ENCODE measurements at regions not wholly inside any gene's neighbourhood (a gene's known extent, or its start where the extent isn't known, plus 50 kb on each side); places are given as distances from the start of the nearest gene placed in this dataset.

GRCh38 chr2:171253900-171254650 lies 93.4 kb upstream of the TLK1 start:
- Histone ChIP-seq H3K9me3 (ENCODE audit: control insufficient read depth, insufficient read depth, low read length) (no peaks in the 10 kb centered on the region), H3K27ac (ENCODE audit: low read length) (no peak overlapping the region), H3K36me3 (ENCODE audit: control insufficient read depth, insufficient read depth, low read length) (no peaks in the 10 kb centered on the region), H3K4me3 (ENCODE audit: low read length) (no peak overlapping the region), H3K27me3 (ENCODE audit: control insufficient read depth, insufficient read depth, low read length) (no peaks in the 10 kb centered on the region), H3K4me1 (ENCODE audit: control insufficient read depth, insufficient read depth, low read length) (no peaks in the 10 kb centered on the region)
- Mint-ChIP-seq H3K4me3 (no peak overlapping the region), H3K27me3 (ENCODE audit: low read depth in 2 of 2) (peaks cover 0 to 3% of the 10 kb centered on the region in 2 donors), H3K9me3 (no peaks in the 10 kb centered on the region), H3K27ac (no peak overlapping the region), H3K36me3 (no peaks in the 10 kb centered on the region), H3K4me1 (no peaks in the 10 kb centered on the region)
- no peak for TF ChIP-seq CTCF (IDR thresholded peaks at IDR 0.05)
- DNase-seq (no peak), ATAC-seq (no peak)
- intact Hi-C loops (cut with micrococcal nuclease): no loop called here
- 100% methylated on average over 2 of the region's 2 CpGs for WGBS (ENCODE audit: insufficient coverage)

- ATAC-seq: no peak
- H3K9me3 Mint-ChIP-seq: no peaks in the 10 kb centered on the region
Observed at GRCh38 chr2:171253279-171253678, 92.6 kb upstream of the TLK1 start.

GRCh38 chr2:171249689-171250088 lies 89.0 kb upstream of the TLK1 start:
- H3K27me3 ChIP-seq (ENCODE audit: control insufficient read depth, insufficient read depth, low read length): no peaks in the 10 kb centered on the region
- H3K4me1 ChIP-seq (ENCODE audit: control insufficient read depth, insufficient read depth, low read length): peaks cover 7% of the 10 kb centered on the region
- H3K27ac Mint-ChIP-seq: no peak overlapping the region
- WGBS (ENCODE audit: insufficient coverage): 95% methylated on average over 1 of the region's 1 CpG
- intact Hi-C loops (cut with micrococcal nuclease): loop anchor here (10.0 kb wide), 1 partner anchor 275 kb away; no protein-coding TSS in a partner anchor
- peaks cover 4% of the 10 kb centered on the region for H3K9me3 ChIP-seq (ENCODE audit: control insufficient read depth, insufficient read depth, low read length)
- no peak for ATAC-seq
- H3K36me3 Mint-ChIP-seq: no peaks in the 10 kb centered on the region
- no peak overlapping the region for H3K4me3 ChIP-seq (ENCODE audit: low read length)
- no peaks in the 10 kb centered on the region for H3K36me3 ChIP-seq (ENCODE audit: control insufficient read depth, insufficient read depth, low read length)
- no peak for TF ChIP-seq CTCF (IDR thresholded peaks at IDR 0.05)
- peaks cover 0 to 3% of the 10 kb centered on the region in 2 donors for H3K27me3 Mint-ChIP-seq (ENCODE audit: low read depth in 2 of 2)
- no peak for DNase-seq
- H3K4me1 Mint-ChIP-seq: peaks cover 5 to 8% of the 10 kb centered on the region in 2 donors
- no peak overlapping the region for H3K27ac ChIP-seq (ENCODE audit: low read length)
- no peak overlapping the region for H3K4me3 Mint-ChIP-seq
- H3K9me3 Mint-ChIP-seq: no peaks in the 10 kb centered on the region

More at GRCh38 chr2:171253279-171253678, 92.6 kb upstream of the TLK1 start:
- Histone ChIP-seq H3K4me1 (ENCODE audit: control insufficient read depth, insufficient read depth, low read length) (peaks cover 5% of the 10 kb centered on the region), H3K9me3 (ENCODE audit: control insufficient read depth, insufficient read depth, low read length) (no peaks in the 10 kb centered on the region), H3K27me3 (ENCODE audit: control insufficient read depth, insufficient read depth, low read length) (no peaks in the 10 kb centered on the region), H3K27ac (ENCODE audit: low read length) (no peak overlapping the region), H3K4me3 (ENCODE audit: low read length) (no peak overlapping the region), H3K36me3 (ENCODE audit: control insufficient read depth, insufficient read depth, low read length) (no peaks in the 10 kb centered on the region)
- H3K27ac Mint-ChIP-seq: no peak overlapping the region
- peaks cover 0 to under 1% of the 10 kb centered on the region in 2 donors for H3K4me1 Mint-ChIP-seq
- H3K4me3 Mint-ChIP-seq: no peak overlapping the region
- WGBS (ENCODE audit: insufficient coverage): 71% methylated on average over 1 of the region's 1 CpG
- intact Hi-C loops (cut with micrococcal nuclease): no loop called here
- no peaks in the 10 kb centered on the region for H3K36me3 Mint-ChIP-seq
- no peak for DNase-seq
- no peak for TF ChIP-seq CTCF (IDR thresholded peaks at IDR 0.05)
- peaks cover 0 to 3% of the 10 kb centered on the region in 2 donors for H3K27me3 Mint-ChIP-seq (ENCODE audit: low read depth in 2 of 2)

Data from natural killer cell (primary cell).